MM.1S (cell line): ENCODE measurements at regions not wholly inside any gene's neighbourhood (a gene's known extent, or its start where the extent isn't known, plus 50 kb on each side); places are given as distances from the start of the nearest gene placed in this dataset.

Experiments
- DNase-seq: peaks from one replicate; pipeline ENCODE4 v3.0.0-alpha.2; 2015
- H2AFZ ChIP-seq: fragments of 300-600 bp; sonication (generic); 2 replicates; pipeline ENCODE4 v1.6.0; 2016; ENCODE audit warnings: antibody characterized with exemption, low read length
- H3F3A ChIP-seq: fragments of 300-600 bp; sonication (generic); 2 replicates; pipeline ENCODE4 v1.6.1; 2016; ENCODE audit warnings: mild to moderate bottlenecking, antibody characterized with exemption, low read length, moderate library complexity, mixed read lengths; ENCODE audit not compliant: insufficient read depth
- H3K27ac ChIP-seq: fragments of 300-600 bp; sonication (generic); 2 replicates; pipeline ENCODE4 v1.5.1; 2016; ENCODE audit warnings: mild to moderate bottlenecking, low read length
- H3K27me3 ChIP-seq: fragments of 300-600 bp; sonication (generic); replicated peaks from 2 replicates; pipeline ENCODE4 v1.6.0; 2016; ENCODE audit warnings: low read length; ENCODE audit not compliant: insufficient read depth
- H3K36me3 ChIP-seq: fragments of 300-600 bp; sonication (generic); replicated peaks from 2 replicates; pipeline ENCODE4 v1.6.1; 2016; ENCODE audit warnings: mild to moderate bottlenecking, low read length, mixed read lengths; ENCODE audit not compliant: insufficient read depth
- H3K4me1 ChIP-seq: fragments of 300-600 bp; sonication (generic); 2 replicates; pipeline ENCODE4 v1.6.1; 2016; ENCODE audit warnings: low read length, mixed read lengths
- H3K4me2 ChIP-seq: fragments of 300-600 bp; sonication (generic); 2 replicates; pipeline ENCODE4 v1.6.0; 2016; ENCODE audit warnings: low read depth, low read length
- H3K4me3 ChIP-seq: fragments of 300-600 bp; sonication (generic); 2 replicates; pipeline ENCODE4 v1.5.1; 2016; ENCODE audit warnings: low read length, mixed read lengths
- H3K79me2 ChIP-seq: fragments of 300-600 bp; sonication (generic); 2 replicates; pipeline ENCODE4 v1.6.1; 2016; ENCODE audit warnings: mixed run types, low read length, mixed read lengths
- H3K9ac ChIP-seq: fragments of 300-600 bp; sonication (generic); 2 replicates; pipeline ENCODE4 v1.6.1; 2016; ENCODE audit warnings: low read length, mixed read lengths
- H3K9me2 ChIP-seq: fragments of 300-600 bp; sonication (generic); replicated peaks from 2 replicates; pipeline ENCODE4 v1.6.1; 2016; ENCODE audit warnings: mild to moderate bottlenecking, low read length, mixed read lengths; ENCODE audit not compliant: insufficient read depth
- H3K9me3 ChIP-seq: fragments of 300-600 bp; sonication (generic); replicated peaks from 2 replicates; pipeline ENCODE4 v1.6.1; 2016; ENCODE audit warnings: mild to moderate bottlenecking, low read length, mixed read lengths; ENCODE audit not compliant: insufficient read depth
- H4K20me1 ChIP-seq: fragments of 300-600 bp; sonication (generic); 2 replicates; pipeline ENCODE4 v1.6.1; 2016; ENCODE audit warnings: mild to moderate bottlenecking, low read length, moderate library complexity, mixed read lengths; ENCODE audit not compliant: insufficient read depth
- EZH2 ChIP-seq: fragments of 300-600 bp; sonication (generic); optimal IDR thresholded peaks from 2 replicates; pipeline ENCODE3; 2017; ENCODE audit warnings: low read depth, mild to moderate bottlenecking, antibody characterized with exemption, low read length, mixed read lengths
- EZH2phosphoT487 ChIP-seq: fragments of 300-600 bp; sonication (generic); IDR thresholded peaks from 2 replicates; pipeline ENCODE4 v1.6.1; 2018; ENCODE audit warnings: antibody characterized with exemption, low read length
- TF ChIP-seq, protein P1 (sequence below): fragments of 300-600 bp; sonication (generic); IDR thresholded peaks from 2 replicates; pipeline ENCODE4 v1.5.1; 2016; ENCODE audit warnings: antibody characterized with exemption, low read length, mixed read lengths

DNA sequence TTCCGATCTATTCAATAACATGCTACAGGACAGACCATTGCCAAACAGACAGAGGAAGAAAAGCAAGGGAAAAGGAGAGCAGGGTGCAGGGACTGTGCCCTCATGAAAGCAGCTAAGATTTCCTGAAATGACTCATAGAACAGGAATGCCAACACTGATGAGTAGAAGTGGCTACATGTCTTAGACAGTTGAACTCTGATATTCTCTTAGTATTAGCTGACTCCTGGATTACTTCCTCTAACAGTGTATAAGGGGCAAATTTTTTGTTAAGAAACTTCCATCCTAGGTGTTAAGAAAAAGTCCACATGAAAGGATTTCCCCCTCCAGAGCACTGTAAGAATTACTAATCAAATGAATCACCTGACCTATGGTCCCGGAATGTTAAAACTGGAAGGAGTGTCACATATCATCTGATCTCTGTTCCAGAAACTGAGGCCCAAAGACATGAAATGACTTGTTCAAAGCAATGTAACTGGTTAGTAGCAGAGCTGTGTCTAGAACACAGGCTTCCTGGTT lies 224.9 kb downstream of the IBTK start:
- H3K9me2 ChIP-seq, result no peaks in the 10 kb centered on the region
- no peak overlapping the region for H3K27ac ChIP-seq
- H3K9ac ChIP-seq, result no peak overlapping the region
- H3K4me3 ChIP-seq, result no peak overlapping the region
- H3K9me3 ChIP-seq, result no peaks in the 10 kb centered on the region
- DNase-seq, result no peak
- no peaks in the 10 kb centered on the region for H3F3A ChIP-seq
- no peaks in the 10 kb centered on the region for H3K4me1 ChIP-seq
- H3K27me3 ChIP-seq, result no peaks in the 10 kb centered on the region
- no peak overlapping the region for H3K4me2 ChIP-seq
- H3K79me2 ChIP-seq, result no peaks in the 10 kb centered on the region
- H3K36me3 ChIP-seq, result no peaks in the 10 kb centered on the region
- TF ChIP-seq EZH2phosphoT487, result no peak
- TF ChIP-seq, protein P1, sequence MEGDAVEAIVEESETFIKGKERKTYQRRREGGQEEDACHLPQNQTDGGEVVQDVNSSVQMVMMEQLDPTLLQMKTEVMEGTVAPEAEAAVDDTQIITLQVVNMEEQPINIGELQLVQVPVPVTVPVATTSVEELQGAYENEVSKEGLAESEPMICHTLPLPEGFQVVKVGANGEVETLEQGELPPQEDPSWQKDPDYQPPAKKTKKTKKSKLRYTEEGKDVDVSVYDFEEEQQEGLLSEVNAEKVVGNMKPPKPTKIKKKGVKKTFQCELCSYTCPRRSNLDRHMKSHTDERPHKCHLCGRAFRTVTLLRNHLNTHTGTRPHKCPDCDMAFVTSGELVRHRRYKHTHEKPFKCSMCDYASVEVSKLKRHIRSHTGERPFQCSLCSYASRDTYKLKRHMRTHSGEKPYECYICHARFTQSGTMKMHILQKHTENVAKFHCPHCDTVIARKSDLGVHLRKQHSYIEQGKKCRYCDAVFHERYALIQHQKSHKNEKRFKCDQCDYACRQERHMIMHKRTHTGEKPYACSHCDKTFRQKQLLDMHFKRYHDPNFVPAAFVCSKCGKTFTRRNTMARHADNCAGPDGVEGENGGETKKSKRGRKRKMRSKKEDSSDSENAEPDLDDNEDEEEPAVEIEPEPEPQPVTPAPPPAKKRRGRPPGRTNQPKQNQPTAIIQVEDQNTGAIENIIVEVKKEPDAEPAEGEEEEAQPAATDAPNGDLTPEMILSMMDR, result no peak
- TF ChIP-seq EZH2, result no peak
- H2AFZ ChIP-seq, result no peak overlapping the region
- H4K20me1 ChIP-seq, result no peaks in the 10 kb centered on the region

- Histone ChIP-seq H2AFZ (no peak overlapping the region), H3K4me3 (no peak overlapping the region), H3K4me1 (no peaks in the 10 kb centered on the region), H3K9me3 (no peaks in the 10 kb centered on the region), H3K9me2 (no peaks in the 10 kb centered on the region), H3K27ac (no peak overlapping the region), H3F3A (no peaks in the 10 kb centered on the region), H3K36me3 (no peaks in the 10 kb centered on the region), H3K27me3 (no peaks in the 10 kb centered on the region), H4K20me1 (no peaks in the 10 kb centered on the region), H3K79me2 (no peaks in the 10 kb centered on the region), H3K4me2 (no peak overlapping the region), H3K9ac (no peak overlapping the region)
- DNase-seq, result no peak
- TF ChIP-seq EZH2 (no peak), EZH2phosphoT487 (no peak)
- TF ChIP-seq, protein P1, result no peak
These were observed 229.8 kb downstream of the IBTK start for GRCh38 chr6:82017773-82018172.

GRCh38 chr6:82017288-82017687 lies 230.3 kb downstream of the IBTK start:
- DNase-seq, result no peak
- H3K4me1 ChIP-seq, result no peaks in the 10 kb centered on the region

More at GRCh38 chr6:82017288-82017687, 230.3 kb downstream of the IBTK start:
- Histone ChIP-seq H3K36me3 (no peaks in the 10 kb centered on the region), H4K20me1 (no peaks in the 10 kb centered on the region), H3K79me2 (no peaks in the 10 kb centered on the region), H3K9ac (no peak overlapping the region), H3K9me2 (no peaks in the 10 kb centered on the region), H3F3A (no peaks in the 10 kb centered on the region), H3K27me3 (no peaks in the 10 kb centered on the region), H3K4me2 (no peak overlapping the region), H2AFZ (no peak overlapping the region), H3K4me3 (no peak overlapping the region), H3K27ac (no peak overlapping the region), H3K9me3 (no peaks in the 10 kb centered on the region)
- TF ChIP-seq, protein P1, result no peak
